ENCODE measurements at regions not wholly inside any gene's neighbourhood (a gene's known extent, or its start where the extent isn't known, plus 50 kb on each side); places are given as distances from the start of the nearest gene placed in this dataset.

DNA sequence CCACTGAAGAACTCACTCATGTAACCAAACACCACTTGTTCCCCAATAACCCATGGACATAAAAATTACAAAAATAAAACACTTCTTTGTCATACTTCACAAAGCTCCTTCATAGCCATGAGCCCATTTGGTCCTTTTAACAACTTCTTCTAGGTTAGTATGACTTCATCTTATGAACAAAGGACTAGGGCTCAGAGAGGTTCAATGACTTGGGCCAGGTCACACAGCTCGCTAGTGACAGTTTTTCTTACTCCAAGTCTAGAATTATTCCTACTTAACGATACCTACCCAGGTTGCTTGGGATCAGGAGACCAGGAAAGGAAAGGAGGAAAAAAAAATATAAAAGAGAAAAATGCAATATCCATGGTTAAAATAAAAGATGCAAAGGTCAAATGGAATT lies 353.4 kb downstream of the SOX9 start:
- no peak for DNase-seq
- no peak overlapping the region for H3K4me3 ChIP-seq
- H3K9me3 ChIP-seq = no peaks in the 10 kb centered on the region
- TF ChIP-seq, protein P1, sequence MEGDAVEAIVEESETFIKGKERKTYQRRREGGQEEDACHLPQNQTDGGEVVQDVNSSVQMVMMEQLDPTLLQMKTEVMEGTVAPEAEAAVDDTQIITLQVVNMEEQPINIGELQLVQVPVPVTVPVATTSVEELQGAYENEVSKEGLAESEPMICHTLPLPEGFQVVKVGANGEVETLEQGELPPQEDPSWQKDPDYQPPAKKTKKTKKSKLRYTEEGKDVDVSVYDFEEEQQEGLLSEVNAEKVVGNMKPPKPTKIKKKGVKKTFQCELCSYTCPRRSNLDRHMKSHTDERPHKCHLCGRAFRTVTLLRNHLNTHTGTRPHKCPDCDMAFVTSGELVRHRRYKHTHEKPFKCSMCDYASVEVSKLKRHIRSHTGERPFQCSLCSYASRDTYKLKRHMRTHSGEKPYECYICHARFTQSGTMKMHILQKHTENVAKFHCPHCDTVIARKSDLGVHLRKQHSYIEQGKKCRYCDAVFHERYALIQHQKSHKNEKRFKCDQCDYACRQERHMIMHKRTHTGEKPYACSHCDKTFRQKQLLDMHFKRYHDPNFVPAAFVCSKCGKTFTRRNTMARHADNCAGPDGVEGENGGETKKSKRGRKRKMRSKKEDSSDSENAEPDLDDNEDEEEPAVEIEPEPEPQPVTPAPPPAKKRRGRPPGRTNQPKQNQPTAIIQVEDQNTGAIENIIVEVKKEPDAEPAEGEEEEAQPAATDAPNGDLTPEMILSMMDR (IDR thresholded peaks at IDR 0.05) = no peak
- no peak for TF ChIP-seq POLR2A (IDR thresholded peaks at IDR 0.05)
- H3K27ac ChIP-seq = no peak overlapping the region
- peaks cover 0 to 17% (median 3%) of the 10 kb centered on the region in 4 donors for H3K4me1 ChIP-seq
- no peaks in the 10 kb centered on the region for H3K27me3 ChIP-seq
- H3K36me3 ChIP-seq = no peaks in the 10 kb centered on the region

DNA sequence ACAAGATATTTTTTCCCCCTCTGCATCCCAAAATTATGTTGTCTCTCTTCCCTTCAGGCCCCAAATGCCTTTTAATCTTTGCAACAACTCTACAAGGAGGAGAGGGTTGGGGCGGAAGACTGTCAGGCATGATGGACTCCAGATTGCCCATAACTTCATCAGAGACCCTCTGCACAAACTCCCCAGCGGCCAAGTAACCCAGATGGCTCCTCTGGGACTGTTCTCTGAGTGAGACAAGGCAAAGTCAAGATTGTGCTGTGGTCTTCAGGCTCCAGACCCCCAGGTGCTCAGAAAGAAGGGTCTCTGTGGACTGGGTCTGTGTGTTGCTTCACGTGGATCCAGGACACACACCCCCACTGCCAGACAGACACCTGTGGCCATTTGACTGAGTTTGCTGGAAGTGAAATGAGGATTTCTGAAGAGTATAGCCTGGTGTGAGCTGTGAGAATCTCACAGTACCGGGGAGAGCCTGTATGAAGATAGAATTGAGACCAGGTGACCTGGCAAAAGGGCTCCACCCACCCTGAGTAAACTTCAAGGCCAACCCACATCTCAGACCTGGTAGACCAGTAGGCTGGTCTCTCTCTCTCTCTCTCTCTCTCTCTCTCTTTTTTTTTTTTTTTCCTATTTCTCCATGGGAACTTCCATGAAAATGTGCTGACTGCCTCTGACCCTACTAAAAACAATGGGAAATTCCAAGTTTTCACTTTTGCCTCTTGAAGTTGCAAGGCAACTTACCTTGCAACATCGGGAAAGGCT lies 354.1 kb downstream of the SOX9 start:
- H3K4me1 ChIP-seq = peaks cover 0 to 15% (median 3%) of the 10 kb centered on the region in 4 donors
- H3K27ac ChIP-seq = no peak overlapping the region
- no peak for TF ChIP-seq POLR2A (IDR thresholded peaks at IDR 0.05)
- TF ChIP-seq, protein P1 (IDR thresholded peaks at IDR 0.05) = no peak
- H3K36me3 ChIP-seq = no peaks in the 10 kb centered on the region
- peak in 2 of 3 donors; percentile 26 to 52 for DNase-seq
- no peaks in the 10 kb centered on the region for H3K9me3 ChIP-seq
- H3K27me3 ChIP-seq = no peaks in the 10 kb centered on the region
- no peak overlapping the region for H3K4me3 ChIP-seq

DNA sequence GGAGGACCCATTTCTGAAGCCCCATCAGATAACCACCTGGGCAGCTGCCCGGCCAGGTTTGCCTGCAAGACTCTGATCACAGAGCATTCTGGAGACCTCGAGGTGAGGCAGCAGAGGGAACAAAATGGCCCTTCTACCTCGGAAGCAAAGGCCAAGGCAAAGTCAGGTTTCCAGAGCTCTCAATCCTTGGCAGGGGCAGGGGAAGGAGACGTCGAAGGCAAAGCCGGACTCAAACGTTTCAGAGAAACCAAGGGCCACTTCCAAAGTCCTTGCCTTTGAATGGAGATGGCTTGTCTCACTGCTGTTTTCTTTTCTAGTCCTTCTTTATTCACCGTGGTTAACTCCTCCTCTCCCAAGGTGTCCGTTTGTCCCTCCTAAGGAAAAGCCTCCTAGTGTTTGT lies 355.3 kb downstream of the SOX9 start:
- no peak for DNase-seq
- H3K9me3 ChIP-seq = no peaks in the 10 kb centered on the region
- peak overlapping the region in 1 of 4 donors; percentile 5 for H3K27ac ChIP-seq
- H3K36me3 ChIP-seq = no peaks in the 10 kb centered on the region
- no peaks in the 10 kb centered on the region for H3K27me3 ChIP-seq
- H3K4me3 ChIP-seq = no peak overlapping the region
- H3K4me1 ChIP-seq = peaks cover 0 to 15% (median 3%) of the 10 kb centered on the region in 4 donors
- TF ChIP-seq, protein P1 (IDR thresholded peaks at IDR 0.05) = no peak
- TF ChIP-seq POLR2A (IDR thresholded peaks at IDR 0.05) = no peak

DNA sequence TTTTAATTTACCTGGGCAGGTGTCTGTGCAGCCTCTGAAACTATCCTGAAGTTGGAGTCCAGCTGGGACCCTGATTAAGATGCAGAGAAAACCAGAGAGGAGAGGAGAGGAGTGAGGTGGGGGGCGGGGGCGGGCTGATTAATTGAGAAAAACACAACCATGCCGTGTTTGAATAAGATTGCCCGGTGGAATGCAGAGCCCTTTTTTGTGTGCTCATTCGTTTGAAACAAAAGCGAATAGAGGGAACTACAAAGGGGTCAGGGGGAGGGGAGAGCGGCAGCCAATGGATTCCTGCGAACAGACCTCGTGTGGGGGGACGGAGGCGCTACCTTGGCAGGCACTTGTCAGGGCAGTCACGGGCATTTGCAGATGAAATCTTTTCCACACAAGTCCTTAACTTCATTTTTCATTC lies 355.8 kb downstream of the SOX9 start:
- TF ChIP-seq POLR2A (IDR thresholded peaks at IDR 0.05) = no peak
- TF ChIP-seq, protein P1 (IDR thresholded peaks at IDR 0.05) = no peak
- Histone ChIP-seq H3K27ac (peak overlapping the region in 1 of 4 donors; percentile 5), H3K4me1 (peaks cover 0 to 14% (median 3%) of the 10 kb centered on the region in 4 donors), H3K9me3 (no peaks in the 10 kb centered on the region), H3K36me3 (no peaks in the 10 kb centered on the region), H3K4me3 (no peak overlapping the region), H3K27me3 (no peaks in the 10 kb centered on the region)
- no peak for DNase-seq

DNA sequence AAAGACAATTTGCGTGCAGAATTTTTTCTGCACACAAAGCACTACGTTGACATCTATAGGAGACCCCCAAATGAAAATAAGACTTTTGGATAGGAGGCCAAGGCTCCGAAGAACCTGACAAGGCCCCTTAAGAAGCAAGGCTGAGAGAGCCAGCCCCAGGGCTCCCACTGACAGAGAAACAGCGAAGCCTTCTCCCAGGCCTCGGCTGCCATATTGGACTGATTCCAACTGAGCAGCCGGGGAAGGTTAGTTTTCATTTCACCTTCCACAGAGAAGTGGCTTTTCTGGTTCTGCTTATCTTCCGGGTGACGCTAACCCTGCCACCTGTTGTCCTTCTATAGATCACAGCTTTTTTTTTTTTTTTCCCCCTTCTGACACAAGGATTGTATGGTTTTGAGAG lies 356.7 kb downstream of the SOX9 start:
- Histone ChIP-seq H3K4me1 (peaks cover 0 to 5% (median 0%) of the 10 kb centered on the region in 4 donors), H3K9me3 (no peaks in the 10 kb centered on the region), H3K36me3 (no peaks in the 10 kb centered on the region), H3K27ac (peak overlapping the region in 3 of 4 donors; percentile 46 to 58 (median 55)), H3K27me3 (no peaks in the 10 kb centered on the region), H3K4me3 (no peak overlapping the region)
- peak in 1 of 3 donors; percentile 71 for DNase-seq
- TF ChIP-seq POLR2A (IDR thresholded peaks at IDR 0.05) = no peak
- TF ChIP-seq, protein P1 (IDR thresholded peaks at IDR 0.05) = peak in 1 of 6 experiments; percentile 18

Measured in Peyer's patch (tissue), 4 donors.